H1 (cell line): ENCODE measurements at regions not wholly inside any gene's neighbourhood (a gene's known extent, or its start where the extent isn't known, plus 50 kb on each side); places are given as distances from the start of the nearest gene placed in this dataset.

Experiments
- BRCA1 ChIP-seq: IDR thresholded peaks from 2 replicates; pipeline ENCODE4 v1.6.1; 2012; ENCODE audit warnings: low read depth, low read length, improper control_type of control experiment
- CTCF ChIP-seq, 3 experiments: IDR thresholded peaks; 1 replicate in 2 of 3; 2 replicates in 1 of 3; pipeline versions ENCODE4 v1.5.1 to v1.6.1; 2011; ENCODE audit warnings: low read length in 3 of 3, mild to moderate bottlenecking in 3 of 3, inconsistent platforms in 2 of 3, low read depth in 1 of 3, moderate library complexity in 1 of 3; ENCODE audit not compliant: insufficient read depth in 1 of 3; ENCODE audit errors: control extremely low read depth in 1 of 3
- EP300 ChIP-seq, 2 experiments: IDR thresholded peaks; 1 replicate in 1 of 2; 2 replicates in 1 of 2; pipeline ENCODE4 v1.6.1; 2011 to 2012; ENCODE audit warnings: low read depth in 2 of 2, low read length in 2 of 2, mild to moderate bottlenecking in 2 of 2, borderline replicate concordance in 1 of 2, inconsistent platforms in 1 of 2, moderate library complexity in 1 of 2
- EZH2 ChIP-seq: fragments of 200-600 bp; sonication (generic); IDR thresholded peaks from 2 replicates; pipeline ENCODE4 v1.7.1; 2012; ENCODE audit warnings: low read depth, mild to moderate bottlenecking, moderate library complexity, low read length, inconsistent platforms; ENCODE audit not compliant: severe bottlenecking
- FOSL1 ChIP-seq: IDR thresholded peaks from 2 replicates; pipeline ENCODE4 v1.6.1; 2011; ENCODE audit warnings: mild to moderate bottlenecking, low read depth, low read length, moderate library complexity; ENCODE audit not compliant: insufficient read depth
- MAFK ChIP-seq: IDR thresholded peaks from 2 replicates; pipeline ENCODE4 v1.6.1; 2012; ENCODE audit warnings: low read depth, mild to moderate bottlenecking, improper control_type of control experiment, low read length
- POLR2AphosphoS5 ChIP-seq: IDR thresholded peaks from 2 replicates; pipeline ENCODE4 v1.6.1; 2011; ENCODE audit warnings: low read depth, low read length
- RAD21 ChIP-seq, 2 experiments: IDR thresholded peaks in 1 of 2; conservative IDR thresholded peaks in 1 of 2; 2 replicates each; pipeline ENCODE4 v1.6.1; 2011; ENCODE audit warnings: low read depth in 2 of 2, low read length in 2 of 2, improper control_type of control experiment in 1 of 2, inconsistent platforms in 1 of 2, mild to moderate bottlenecking in 1 of 2, moderate library complexity in 1 of 2
- TEAD4 ChIP-seq: IDR thresholded peaks from 2 replicates; pipeline ENCODE4 v1.6.1; 2012; ENCODE audit warnings: low read depth, low read length, inconsistent platforms, mixed read lengths
- YY1 ChIP-seq: IDR thresholded peaks from 2 replicates; pipeline ENCODE4 v1.6.1; 2011; ENCODE audit warnings: low read depth, mild to moderate bottlenecking, low read length

- TF ChIP-seq FOSL1, result no peak
- TF ChIP-seq YY1, result no peak
- TF ChIP-seq POLR2AphosphoS5, result no peak
- no peak for TF ChIP-seq CTCF (IDR thresholded peaks at IDR 0.05; ENCODE audit: control extremely low read depth in 1 of 3, insufficient read depth in 1 of 3, low read depth in 1 of 3, low read length in 3 of 3)
- TF ChIP-seq BRCA1, result no peak
- TF ChIP-seq EZH2, result no peak
- no peak for TF ChIP-seq EP300 (IDR thresholded peaks at IDR 0.05; ENCODE audit: borderline replicate concordance in 1 of 2, low read depth in 2 of 2, low read length in 2 of 2)
- no peak for TF ChIP-seq TEAD4
- no peak for TF ChIP-seq RAD21 (IDR thresholded peaks at IDR 0.05 in 1 of 2, conservative IDR thresholded peaks at IDR 0.05 in 1 of 2; ENCODE audit: low read depth in 2 of 2, low read length in 2 of 2)
- no peak for TF ChIP-seq MAFK
Measured at GRCh38 chr13:40113643-40114304, 458.3 kb downstream of the COG6 start.
